ENCODE measurements at regions not wholly inside any gene's neighbourhood (a gene's known extent, or its start where the extent isn't known, plus 50 kb on each side); places are given as distances from the start of the nearest gene placed in this dataset.

GRCh38 chr21:20249401-20249800 lies 748.8 kb upstream of the NCAM2 start:
- no peak overlapping the region for H3K27ac ChIP-seq
- no peaks in the 10 kb centered on the region for H3K27me3 ChIP-seq
- 84% methylated on average over 1 of the region's 1 CpG for WGBS
- no peaks in the 10 kb centered on the region for H3K36me3 ChIP-seq
- no peak overlapping the region for H3K4me3 ChIP-seq
- H3K9me3 ChIP-seq = no peaks in the 10 kb centered on the region
- no peak for TF ChIP-seq EP300 (IDR thresholded peaks at IDR 0.05)
- TF ChIP-seq POLR2A (IDR thresholded peaks at IDR 0.05) = no peak
- no peak for TF ChIP-seq POLR2AphosphoS5 (IDR thresholded peaks at IDR 0.05)
- TF ChIP-seq CTCF (IDR thresholded peaks at IDR 0.05) = no peak
- no peaks in the 10 kb centered on the region for H3K4me1 ChIP-seq
- no peak for DNase-seq (ENCODE audit: low spot score in 2 of 2)

- no peaks in the 10 kb centered on the region for H3K27me3 ChIP-seq
- H3K4me3 ChIP-seq = no peak overlapping the region
- WGBS = 51% methylated on average over 3 of the region's 3 CpGs
- H3K9me3 ChIP-seq = no peaks in the 10 kb centered on the region
- H3K27ac ChIP-seq = no peak overlapping the region
- no peaks in the 10 kb centered on the region for H3K36me3 ChIP-seq
- H3K4me1 ChIP-seq = no peaks in the 10 kb centered on the region
- no peak for TF ChIP-seq EP300 (IDR thresholded peaks at IDR 0.05)
- TF ChIP-seq CTCF (IDR thresholded peaks at IDR 0.05) = no peak
- no peak for TF ChIP-seq POLR2A (IDR thresholded peaks at IDR 0.05)
- TF ChIP-seq POLR2AphosphoS5 (IDR thresholded peaks at IDR 0.05) = no peak
- no peak for DNase-seq (ENCODE audit: low spot score in 2 of 2)
These were observed 747.9 kb upstream of the NCAM2 start for GRCh38 chr21:20250337-20250736.

GRCh38 chr21:20253261-20253660 lies 744.9 kb upstream of the NCAM2 start:
- no peak overlapping the region for H3K27ac ChIP-seq
- no peaks in the 10 kb centered on the region for H3K27me3 ChIP-seq
- no peaks in the 10 kb centered on the region for H3K36me3 ChIP-seq
- no peak overlapping the region for H3K4me3 ChIP-seq
- no peaks in the 10 kb centered on the region for H3K9me3 ChIP-seq
- WGBS = 97% methylated on average over 3 of the region's 3 CpGs
- no peak for DNase-seq (ENCODE audit: low spot score in 2 of 2)
- no peaks in the 10 kb centered on the region for H3K4me1 ChIP-seq
- TF ChIP-seq CTCF (IDR thresholded peaks at IDR 0.05) (no peak), POLR2AphosphoS5 (IDR thresholded peaks at IDR 0.05) (no peak), POLR2A (IDR thresholded peaks at IDR 0.05) (no peak), EP300 (IDR thresholded peaks at IDR 0.05) (no peak)

- no peak for TF ChIP-seq EP300 (IDR thresholded peaks at IDR 0.05)
- no peak for TF ChIP-seq POLR2A (IDR thresholded peaks at IDR 0.05)
- TF ChIP-seq CTCF (IDR thresholded peaks at IDR 0.05) = no peak
- TF ChIP-seq POLR2AphosphoS5 (IDR thresholded peaks at IDR 0.05) = no peak
- WGBS = 94% methylated on average over 4 of the region's 4 CpGs
- no peak overlapping the region for H3K27ac ChIP-seq
- no peak overlapping the region for H3K4me3 ChIP-seq
- H3K36me3 ChIP-seq = no peaks in the 10 kb centered on the region
- H3K9me3 ChIP-seq = no peaks in the 10 kb centered on the region
- H3K27me3 ChIP-seq = no peaks in the 10 kb centered on the region
- DNase-seq (ENCODE audit: low spot score in 2 of 2) = no peak
- H3K4me1 ChIP-seq = no peaks in the 10 kb centered on the region
These were observed 743.2 kb upstream of the NCAM2 start for GRCh38 chr21:20254964-20255363.

- WGBS = 78% methylated on average over 4 of the region's 4 CpGs
- Histone ChIP-seq H3K4me3 (no peak overlapping the region), H3K27me3 (no peaks in the 10 kb centered on the region), H3K4me1 (no peaks in the 10 kb centered on the region), H3K27ac (no peak overlapping the region), H3K36me3 (no peaks in the 10 kb centered on the region), H3K9me3 (no peaks in the 10 kb centered on the region)
- TF ChIP-seq POLR2AphosphoS5 (IDR thresholded peaks at IDR 0.05) (no peak), POLR2A (IDR thresholded peaks at IDR 0.05) (no peak), CTCF (IDR thresholded peaks at IDR 0.05) (no peak), EP300 (IDR thresholded peaks at IDR 0.05) (no peak)
- no peak for DNase-seq (ENCODE audit: low spot score in 2 of 2)
These were observed 741.0 kb upstream of the NCAM2 start for GRCh38 chr21:20257052-20257740.
